ENCODE measurements at regions not wholly inside any gene's neighbourhood (a gene's known extent, or its start where the extent isn't known, plus 50 kb on each side); places are given as distances from the start of the nearest gene placed in this dataset.
"Not testable (repeated sequence)": the region's sequence is repeated elsewhere in the genome, so short reads cannot be mapped to it uniquely, and the experiment has no call there.

- ATAC-seq, result no peak
- no peak for TF ChIP-seq PPARA (CRISPR knock-in tag; IDR thresholded peaks at IDR 0.05; ENCODE audit: borderline replicate concordance)
- TF ChIP-seq ZC3H10 (CRISPR knock-in tag; IDR thresholded peaks at IDR 0.05), result no peak
- no peak for TF ChIP-seq ISL1 (CRISPR knock-in tag; IDR thresholded peaks at IDR 0.05)
- no peak for TF ChIP-seq BACH2 (CRISPR knock-in tag; IDR thresholded peaks at IDR 0.05; ENCODE audit: borderline replicate concordance)
- TF ChIP-seq ZNF8 (CRISPR knock-in tag; IDR thresholded peaks at IDR 0.05), result no peak
- no peak for TF ChIP-seq POU6F1 (CRISPR knock-in tag; IDR thresholded peaks at IDR 0.05; ENCODE audit: borderline replicate concordance, low read depth)
- no peak for TF ChIP-seq TCF4 (CRISPR knock-in tag; IDR thresholded peaks at IDR 0.05; ENCODE audit: borderline replicate concordance)
- no peak for TF ChIP-seq ESRRG (CRISPR knock-in tag; IDR thresholded peaks at IDR 0.05)
- TF ChIP-seq, protein P1, sequence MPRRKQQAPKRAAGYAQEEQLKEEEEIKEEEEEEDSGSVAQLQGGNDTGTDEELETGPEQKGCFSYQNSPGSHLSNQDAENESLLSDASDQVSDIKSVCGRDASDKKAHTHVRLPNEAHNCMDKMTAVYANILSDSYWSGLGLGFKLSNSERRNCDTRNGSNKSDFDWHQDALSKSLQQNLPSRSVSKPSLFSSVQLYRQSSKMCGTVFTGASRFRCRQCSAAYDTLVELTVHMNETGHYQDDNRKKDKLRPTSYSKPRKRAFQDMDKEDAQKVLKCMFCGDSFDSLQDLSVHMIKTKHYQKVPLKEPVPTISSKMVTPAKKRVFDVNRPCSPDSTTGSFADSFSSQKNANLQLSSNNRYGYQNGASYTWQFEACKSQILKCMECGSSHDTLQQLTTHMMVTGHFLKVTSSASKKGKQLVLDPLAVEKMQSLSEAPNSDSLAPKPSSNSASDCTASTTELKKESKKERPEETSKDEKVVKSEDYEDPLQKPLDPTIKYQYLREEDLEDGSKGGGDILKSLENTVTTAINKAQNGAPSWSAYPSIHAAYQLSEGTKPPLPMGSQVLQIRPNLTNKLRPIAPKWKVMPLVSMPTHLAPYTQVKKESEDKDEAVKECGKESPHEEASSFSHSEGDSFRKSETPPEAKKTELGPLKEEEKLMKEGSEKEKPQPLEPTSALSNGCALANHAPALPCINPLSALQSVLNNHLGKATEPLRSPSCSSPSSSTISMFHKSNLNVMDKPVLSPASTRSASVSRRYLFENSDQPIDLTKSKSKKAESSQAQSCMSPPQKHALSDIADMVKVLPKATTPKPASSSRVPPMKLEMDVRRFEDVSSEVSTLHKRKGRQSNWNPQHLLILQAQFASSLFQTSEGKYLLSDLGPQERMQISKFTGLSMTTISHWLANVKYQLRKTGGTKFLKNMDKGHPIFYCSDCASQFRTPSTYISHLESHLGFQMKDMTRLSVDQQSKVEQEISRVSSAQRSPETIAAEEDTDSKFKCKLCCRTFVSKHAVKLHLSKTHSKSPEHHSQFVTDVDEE (CRISPR knock-in tag; IDR thresholded peaks at IDR 0.05), result no peak
- TF ChIP-seq ZNF70 (CRISPR knock-in tag; IDR thresholded peaks at IDR 0.05), result no peak
- no peak for TF ChIP-seq CSRNP3 (CRISPR knock-in tag; IDR thresholded peaks at IDR 0.05)
- TF ChIP-seq, protein P2, sequence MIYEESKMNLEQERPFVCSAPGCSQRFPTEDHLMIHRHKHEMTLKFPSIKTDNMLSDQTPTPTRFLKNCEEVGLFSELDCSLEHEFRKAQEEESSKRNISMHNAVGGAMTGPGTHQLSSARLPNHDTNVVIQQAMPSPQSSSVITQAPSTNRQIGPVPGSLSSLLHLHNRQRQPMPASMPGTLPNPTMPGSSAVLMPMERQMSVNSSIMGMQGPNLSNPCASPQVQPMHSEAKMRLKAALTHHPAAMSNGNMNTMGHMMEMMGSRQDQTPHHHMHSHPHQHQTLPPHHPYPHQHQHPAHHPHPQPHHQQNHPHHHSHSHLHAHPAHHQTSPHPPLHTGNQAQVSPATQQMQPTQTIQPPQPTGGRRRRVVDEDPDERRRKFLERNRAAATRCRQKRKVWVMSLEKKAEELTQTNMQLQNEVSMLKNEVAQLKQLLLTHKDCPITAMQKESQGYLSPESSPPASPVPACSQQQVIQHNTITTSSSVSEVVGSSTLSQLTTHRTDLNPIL (CRISPR knock-in tag; IDR thresholded peaks at IDR 0.05; ENCODE audit: low read depth), result no peak
- no peak for TF ChIP-seq RARB (CRISPR knock-in tag; IDR thresholded peaks at IDR 0.05)
- TF ChIP-seq ARNTL (CRISPR knock-in tag; IDR thresholded peaks at IDR 0.05; ENCODE audit: borderline replicate concordance, low read depth), result no peak
- no peak for TF ChIP-seq CSDC2 (CRISPR knock-in tag; IDR thresholded peaks at IDR 0.05)
- TF ChIP-seq ZNF565 (CRISPR knock-in tag; conservative IDR thresholded peaks at IDR 0.05; ENCODE audit: low read depth), result no peak
- TF ChIP-seq GLIS3 (CRISPR knock-in tag; IDR thresholded peaks at IDR 0.05), result no peak
- TF ChIP-seq SNAI2 (CRISPR knock-in tag; IDR thresholded peaks at IDR 0.05), result no peak
Measured at GRCh38 chr4:45467157-45467556, 656.7 kb downstream of the GABRG1 start.

DNA sequence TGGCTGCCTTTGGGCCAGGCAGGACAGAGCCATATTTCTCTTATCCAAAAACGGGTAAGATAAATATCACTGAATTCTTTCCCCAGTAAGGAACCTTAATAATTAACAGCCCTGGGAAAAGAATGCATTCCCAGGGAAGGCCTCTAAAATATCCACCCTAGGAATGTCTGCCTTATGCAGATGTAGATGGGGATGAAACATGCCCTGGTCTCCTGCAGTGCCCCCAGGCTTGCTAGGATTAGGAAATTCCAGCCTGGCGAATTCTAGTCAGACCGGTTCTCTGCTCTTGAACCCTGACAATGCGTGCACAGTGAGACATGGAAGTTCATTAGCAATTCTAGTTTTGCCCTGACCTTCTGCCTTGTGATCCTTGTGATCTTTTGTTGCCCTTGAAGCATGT, 663.7 kb downstream of the GABRG1 start:
- ATAC-seq, result not testable (repeated sequence)

DNA sequence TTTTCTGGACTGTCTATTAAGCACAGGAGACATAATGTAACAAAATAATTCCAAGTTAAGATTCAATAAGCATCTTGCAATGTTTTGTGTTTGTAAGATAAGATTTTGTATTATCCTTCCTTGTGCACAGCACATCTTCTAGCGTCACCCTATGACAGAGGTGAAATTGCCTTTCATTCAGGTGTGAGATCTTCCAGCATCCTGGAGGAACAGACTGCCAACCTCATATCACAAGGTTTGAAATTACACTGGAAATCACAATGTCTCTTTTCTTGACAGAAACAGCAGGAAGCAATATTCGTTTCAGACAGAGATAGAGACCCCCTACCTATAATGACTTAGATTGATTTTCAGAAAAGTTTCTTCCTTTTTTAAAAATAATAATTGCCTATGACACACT, 668.6 kb downstream of the GABRG1 start:
- ATAC-seq, result no peak
- no peak for TF ChIP-seq TCF4 (CRISPR knock-in tag; IDR thresholded peaks at IDR 0.05; ENCODE audit: borderline replicate concordance)
- no peak for TF ChIP-seq PPARA (CRISPR knock-in tag; IDR thresholded peaks at IDR 0.05; ENCODE audit: borderline replicate concordance)
- TF ChIP-seq CSRNP3 (CRISPR knock-in tag; IDR thresholded peaks at IDR 0.05), result no peak
- TF ChIP-seq ISL1 (CRISPR knock-in tag; IDR thresholded peaks at IDR 0.05), result no peak
- no peak for TF ChIP-seq ZC3H10 (CRISPR knock-in tag; IDR thresholded peaks at IDR 0.05)
- TF ChIP-seq ESRRG (CRISPR knock-in tag; IDR thresholded peaks at IDR 0.05), result no peak
- no peak for TF ChIP-seq ARNTL (CRISPR knock-in tag; IDR thresholded peaks at IDR 0.05; ENCODE audit: borderline replicate concordance, low read depth)
- no peak for TF ChIP-seq CSDC2 (CRISPR knock-in tag; IDR thresholded peaks at IDR 0.05)
- no peak for TF ChIP-seq TOX (CRISPR knock-in tag; IDR thresholded peaks at IDR 0.05; ENCODE audit: borderline replicate concordance)

GRCh38 chr4:45453258-45453853, 670.5 kb downstream of the GABRG1 start:
- TF ChIP-seq ZNF565 (CRISPR knock-in tag; conservative IDR thresholded peaks at IDR 0.05; ENCODE audit: low read depth) (no peak), POU6F1 (CRISPR knock-in tag; IDR thresholded peaks at IDR 0.05; ENCODE audit: borderline replicate concordance, low read depth) (no peak), ISL1 (CRISPR knock-in tag; IDR thresholded peaks at IDR 0.05) (no peak), CSRNP3 (CRISPR knock-in tag; IDR thresholded peaks at IDR 0.05) (no peak), ZNF8 (CRISPR knock-in tag; IDR thresholded peaks at IDR 0.05) (no peak)
- TF ChIP-seq, protein P1 (CRISPR knock-in tag; IDR thresholded peaks at IDR 0.05), result no peak
- ATAC-seq, result no peak

All from SK-N-SH treated with all-trans-retinoic acid at 6 μM for 48 hours (cell line).